Ascending aorta (tissue), 2 donors: ENCODE measurements at regions not wholly inside any gene's neighbourhood (a gene's known extent, or its start where the extent isn't known, plus 50 kb on each side); places are given as distances from the start of the nearest gene placed in this dataset.

Experiments used
- DNase-seq, 2 donors: peaks; one replicate each; pipeline ENCODE4 v3.0.0-alpha.2; 2019; ENCODE audit warnings: low spot score in 2 of 2
- H3K27ac ChIP-seq, 2 donors: fragments of 200-600 bp; sonication (generic); one replicate each; pipeline ENCODE4 v1.5.1; 2016 to 2017; ENCODE audit warnings: mild to moderate bottlenecking in 1 of 2
- H3K27me3 ChIP-seq: fragments of 200-600 bp; sonication (generic); one replicate; pipeline ENCODE4 v1.5.1; 2017
- H3K36me3 ChIP-seq, 2 donors: fragments of 200-600 bp; sonication (generic); one replicate each; pipeline ENCODE4 v1.5.1; 2016
- H3K4me1 ChIP-seq, 2 donors: fragments of 200-600 bp; sonication (generic); one replicate each; pipeline ENCODE4 v1.5.1; 2016 to 2017; ENCODE audit warnings: mild to moderate bottlenecking in 1 of 2
- H3K4me3 ChIP-seq, 2 donors: fragments of 200-600 bp; sonication (generic); one replicate each; pipeline ENCODE4 v1.5.1; 2016 to 2017; ENCODE audit warnings: mild to moderate bottlenecking in 1 of 2
- H3K9me3 ChIP-seq, 2 donors: fragments of 200-600 bp; sonication (generic); one replicate each; pipeline ENCODE4 v1.5.1; 2016
- intact Hi-C: fragments of 100-400 bp; cut with DNase I; formaldehyde crosslinking; loops from one replicate; pipeline ENCODE4 v1.15.1; 2023
- TF ChIP-seq, protein P1 (sequence below), 3 experiments: fragments of 200-600 bp in 2 of 3; fragments of 450-650 bp in 1 of 3; sonication (generic) in 2 of 3; IDR thresholded peaks; one replicate each; pipeline ENCODE4 v1.5.1; 2016 to 2019; ENCODE audit warnings: antibody characterized with exemption in 3 of 3, mild to moderate bottlenecking in 1 of 3, moderate library complexity in 1 of 3

DNA sequence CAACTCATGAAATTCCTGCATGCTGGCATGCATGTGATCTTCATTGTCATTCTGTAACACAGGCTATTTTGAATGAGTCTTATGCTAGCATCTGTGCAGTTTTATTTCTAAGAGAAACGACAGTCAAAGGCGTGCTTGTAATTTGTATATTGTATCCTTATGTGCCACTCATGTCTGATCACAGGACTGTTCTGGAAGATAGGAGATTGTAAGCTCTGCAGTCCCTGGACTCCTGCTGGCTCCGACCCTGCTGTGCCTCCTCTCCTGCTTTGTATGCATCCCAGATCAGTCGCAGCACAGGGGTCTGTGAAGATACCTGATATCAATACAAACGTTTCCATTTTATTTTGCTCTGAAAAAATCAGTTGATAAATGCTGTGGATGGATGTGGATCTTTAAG lies 653.1 kb downstream of the LIG4 start:
- no peak for DNase-seq
- Histone ChIP-seq H3K27me3 (no peaks in the 10 kb centered on the region), H3K27ac (no peak overlapping the region), H3K4me1 (peaks cover 4 to 5% of the 10 kb centered on the region in 2 donors), H3K4me3 (no peak overlapping the region), H3K9me3 (no peaks in the 10 kb centered on the region), H3K36me3 (no peaks in the 10 kb centered on the region)
- intact Hi-C loops = no loop called here
- TF ChIP-seq, protein P1, sequence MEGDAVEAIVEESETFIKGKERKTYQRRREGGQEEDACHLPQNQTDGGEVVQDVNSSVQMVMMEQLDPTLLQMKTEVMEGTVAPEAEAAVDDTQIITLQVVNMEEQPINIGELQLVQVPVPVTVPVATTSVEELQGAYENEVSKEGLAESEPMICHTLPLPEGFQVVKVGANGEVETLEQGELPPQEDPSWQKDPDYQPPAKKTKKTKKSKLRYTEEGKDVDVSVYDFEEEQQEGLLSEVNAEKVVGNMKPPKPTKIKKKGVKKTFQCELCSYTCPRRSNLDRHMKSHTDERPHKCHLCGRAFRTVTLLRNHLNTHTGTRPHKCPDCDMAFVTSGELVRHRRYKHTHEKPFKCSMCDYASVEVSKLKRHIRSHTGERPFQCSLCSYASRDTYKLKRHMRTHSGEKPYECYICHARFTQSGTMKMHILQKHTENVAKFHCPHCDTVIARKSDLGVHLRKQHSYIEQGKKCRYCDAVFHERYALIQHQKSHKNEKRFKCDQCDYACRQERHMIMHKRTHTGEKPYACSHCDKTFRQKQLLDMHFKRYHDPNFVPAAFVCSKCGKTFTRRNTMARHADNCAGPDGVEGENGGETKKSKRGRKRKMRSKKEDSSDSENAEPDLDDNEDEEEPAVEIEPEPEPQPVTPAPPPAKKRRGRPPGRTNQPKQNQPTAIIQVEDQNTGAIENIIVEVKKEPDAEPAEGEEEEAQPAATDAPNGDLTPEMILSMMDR (IDR thresholded peaks at IDR 0.05) = no peak

DNA sequence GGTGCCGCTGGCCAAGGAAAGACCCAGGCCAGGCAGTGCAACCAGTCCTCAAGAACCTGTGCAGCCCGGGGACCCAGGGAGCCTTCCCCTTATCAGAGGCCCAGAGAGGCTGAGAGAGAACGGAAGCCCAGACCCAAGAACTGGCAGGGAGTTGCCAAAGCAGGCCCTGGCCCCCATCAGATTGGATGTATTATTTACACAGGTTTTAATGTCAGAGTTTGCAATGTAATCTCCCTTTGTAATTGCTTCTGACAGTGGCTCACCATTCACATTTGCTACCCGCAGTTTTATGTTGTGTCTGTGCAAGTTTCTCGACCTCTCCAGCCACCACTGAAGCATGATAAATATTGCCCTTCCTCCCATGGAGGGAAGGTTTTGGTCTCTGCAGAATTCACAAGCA lies 660.9 kb downstream of the LIG4 start:
- Histone ChIP-seq H3K4me1 (no peaks in the 10 kb centered on the region), H3K27ac (no peak overlapping the region), H3K36me3 (no peaks in the 10 kb centered on the region), H3K27me3 (no peaks in the 10 kb centered on the region), H3K4me3 (no peak overlapping the region), H3K9me3 (no peaks in the 10 kb centered on the region)
- TF ChIP-seq, protein P1 (IDR thresholded peaks at IDR 0.05) = no peak
- intact Hi-C loops = no loop called here
- no peak for DNase-seq

DNA sequence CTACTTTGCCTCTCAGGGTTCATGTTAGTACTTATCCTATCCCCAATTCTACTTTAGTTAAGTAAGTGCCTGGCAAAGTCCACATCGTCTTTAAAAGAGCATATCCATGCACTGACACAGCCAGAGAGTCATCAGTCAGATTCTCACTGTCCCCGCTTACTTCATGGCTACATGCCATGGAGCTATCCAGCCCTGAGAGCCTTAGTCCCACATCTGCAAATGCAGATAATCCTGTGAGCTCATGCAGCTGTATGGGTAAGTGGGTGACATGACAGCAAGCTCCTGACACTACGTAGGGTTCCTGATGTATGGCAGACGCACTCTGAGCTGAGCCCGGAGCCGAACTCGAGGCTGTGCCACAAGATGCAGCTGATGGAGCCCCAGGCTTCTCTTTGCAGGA lies 661.5 kb downstream of the LIG4 start:
- no peak overlapping the region for H3K27ac ChIP-seq
- no peaks in the 10 kb centered on the region for H3K36me3 ChIP-seq
- H3K4me3 ChIP-seq = no peak overlapping the region
- no peak for DNase-seq
- H3K4me1 ChIP-seq = no peaks in the 10 kb centered on the region
- TF ChIP-seq, protein P1 (IDR thresholded peaks at IDR 0.05) = no peak
- no peaks in the 10 kb centered on the region for H3K9me3 ChIP-seq
- no peaks in the 10 kb centered on the region for H3K27me3 ChIP-seq
- intact Hi-C loops = no loop called here

DNA sequence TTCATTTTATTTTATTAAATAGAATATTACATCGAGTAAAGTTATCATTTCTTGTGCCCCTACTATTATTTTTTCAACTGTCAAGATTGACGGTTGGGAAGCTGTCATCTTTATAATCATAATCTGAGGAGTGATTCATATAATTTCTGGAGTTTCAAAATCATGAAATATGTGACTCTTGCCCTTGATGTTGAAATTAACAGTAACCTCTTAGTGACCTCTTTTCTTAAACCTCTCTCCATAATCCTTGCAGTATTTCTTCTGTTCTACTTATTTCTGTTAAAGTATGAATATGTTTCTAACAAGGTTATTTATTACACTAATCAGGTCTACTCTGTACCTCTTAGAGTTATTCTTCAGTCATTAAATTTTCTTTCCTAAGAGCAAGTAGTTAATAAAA lies 663.8 kb downstream of the LIG4 start:
- Histone ChIP-seq H3K27me3 (no peaks in the 10 kb centered on the region), H3K9me3 (no peaks in the 10 kb centered on the region), H3K4me1 (no peaks in the 10 kb centered on the region), H3K27ac (no peak overlapping the region), H3K36me3 (no peaks in the 10 kb centered on the region), H3K4me3 (no peak overlapping the region)
- DNase-seq = no peak
- TF ChIP-seq, protein P1 (IDR thresholded peaks at IDR 0.05) = no peak
- intact Hi-C loops = no loop called here

DNA sequence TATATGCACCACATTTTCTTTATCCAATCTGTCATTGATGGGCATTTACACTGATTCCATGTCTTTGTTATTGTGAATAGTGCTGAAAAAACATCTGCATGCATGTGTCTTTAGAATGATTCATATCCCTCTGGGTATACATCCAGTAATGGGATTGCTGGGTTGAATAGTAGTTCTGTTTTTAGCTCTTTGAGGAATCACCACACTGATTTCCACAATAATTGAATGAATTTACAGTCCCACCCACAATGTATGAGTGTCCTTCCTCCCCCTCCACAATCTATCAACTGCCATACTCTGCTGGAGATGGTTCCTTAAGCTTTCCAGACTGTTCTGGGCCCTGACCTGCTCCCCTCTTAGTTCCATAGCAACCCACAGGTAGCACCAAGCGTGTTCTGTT lies 667.0 kb downstream of the LIG4 start:
- no peaks in the 10 kb centered on the region for H3K9me3 ChIP-seq
- no peaks in the 10 kb centered on the region for H3K36me3 ChIP-seq
- no peak for DNase-seq
- intact Hi-C loops = no loop called here
- H3K27me3 ChIP-seq = no peaks in the 10 kb centered on the region
- TF ChIP-seq, protein P1 (IDR thresholded peaks at IDR 0.05) = no peak
- H3K27ac ChIP-seq = no peak overlapping the region
- no peaks in the 10 kb centered on the region for H3K4me1 ChIP-seq
- no peak overlapping the region for H3K4me3 ChIP-seq

DNA sequence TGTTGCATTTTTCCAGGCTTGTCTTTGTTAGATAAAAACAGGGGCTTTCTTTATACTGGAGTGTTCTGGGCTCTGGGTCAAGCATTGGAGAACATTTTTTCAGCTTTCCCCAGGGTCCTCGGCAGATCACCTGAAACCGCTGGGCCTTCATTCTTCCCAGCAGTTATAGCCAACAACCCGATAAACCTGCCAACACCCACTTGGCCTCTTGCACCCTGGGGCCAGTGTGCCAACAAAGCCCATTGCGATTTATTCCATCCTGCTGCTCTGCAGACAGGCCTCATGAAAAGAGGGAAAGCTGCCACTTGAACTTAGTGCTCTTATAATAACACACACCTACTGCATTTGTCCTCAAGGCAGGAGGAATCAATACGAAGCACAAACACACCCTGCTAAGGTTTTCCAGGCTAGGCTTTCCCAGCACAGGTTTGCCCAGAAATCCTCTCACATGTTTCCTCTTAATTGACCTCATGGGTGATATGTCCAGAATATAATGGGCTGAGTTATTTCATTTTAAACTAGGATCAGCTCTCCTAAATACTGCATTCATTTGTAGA lies 669.3 kb downstream of the LIG4 start:
- Histone ChIP-seq H3K27me3 (no peaks in the 10 kb centered on the region), H3K4me3 (no peak overlapping the region), H3K36me3 (no peaks in the 10 kb centered on the region), H3K27ac (no peak overlapping the region), H3K4me1 (no peaks in the 10 kb centered on the region), H3K9me3 (no peaks in the 10 kb centered on the region)
- intact Hi-C loops = no loop called here
- no peak for DNase-seq
- TF ChIP-seq, protein P1 (IDR thresholded peaks at IDR 0.05) = no peak
